Common myeloid progenitor, CD34-positive (primary cell): ENCODE measurements at regions not wholly inside any gene's neighbourhood (a gene's known extent, or its start where the extent isn't known, plus 50 kb on each side); places are given as distances from the start of the nearest gene placed in this dataset.
"Not testable (repeated sequence)": the region's sequence is repeated elsewhere in the genome, so short reads cannot be mapped to it uniquely, and the experiment has no call there.

Source experiments
- CTCF ChIA-PET: fragments of 350-600 bp; sonication (Branson Sonifier 250); formaldehyde crosslinking; loops from one replicate; lab custom pipeline; 2021; ENCODE audit warnings: antibody characterized with exemption; lab: Charles Lee
- POLR2A ChIA-PET: fragments of 350-600 bp; sonication (Branson Sonifier 250); formaldehyde crosslinking; loops from one replicate; lab custom pipeline; 2021; ENCODE audit warnings: antibody characterized with exemption; lab: Charles Lee
- DNase-seq, 3 donors: peaks; one replicate each; pipeline versions ENCODE4 v3.0.0 to v3.0.0-alpha.2; 2013
- H3K27ac ChIP-seq, 2 experiments: 1 replicate in 1 of 2; 2 replicates in 1 of 2; pipeline ENCODE4 v1.7.0; 2013; ENCODE audit warnings: inconsistent platforms in 2 of 2, low read length in 2 of 2, mild to moderate bottlenecking in 2 of 2, low read depth in 1 of 2, moderate library complexity in 1 of 2; ENCODE audit not compliant: severe bottlenecking in 2 of 2, insufficient read depth in 1 of 2, poor library complexity in 1 of 2
- H3K27me3 ChIP-seq, 5 experiments: replicated peaks in 2 of 5; 1 replicate in 3 of 5; 2 replicates in 2 of 5; pipeline versions ENCODE4 v1.6.1 to v1.7.0; 2013; ENCODE audit warnings: low read length in 4 of 5, mild to moderate bottlenecking in 2 of 5, moderate library complexity in 2 of 5, inconsistent platforms in 1 of 5; ENCODE audit not compliant: insufficient read depth in 5 of 5, control insufficient read depth in 4 of 5
- H3K36me3 ChIP-seq, 4 experiments: 1 replicate in 2 of 4; 2 replicates in 2 of 4; pipeline versions ENCODE4 v1.6.1 to v1.7.0; 2013; ENCODE audit warnings: low read length in 3 of 4, control low read depth in 1 of 4, mild to moderate bottlenecking in 1 of 4; ENCODE audit not compliant: control insufficient read depth in 4 of 4, insufficient read depth in 4 of 4
- H3K4me1 ChIP-seq, 4 experiments: 1 replicate in 3 of 4; 2 replicates in 1 of 4; pipeline versions ENCODE4 v1.6.1 to v1.7.1; 2013; ENCODE audit warnings: low read length in 3 of 4, mild to moderate bottlenecking in 3 of 4, control low read depth in 1 of 4, inconsistent platforms in 1 of 4, moderate library complexity in 1 of 4; ENCODE audit not compliant: control insufficient read depth in 4 of 4, insufficient read depth in 4 of 4; ENCODE audit errors: control extremely low read depth in 1 of 4
- H3K4me3 ChIP-seq, 7 experiments: 1 replicate in 4 of 7; 2 replicates in 3 of 7; pipeline versions ENCODE4 v1.5.1 to v1.7.0; 2013; ENCODE audit warnings: mild to moderate bottlenecking in 7 of 7, low read length in 6 of 7, moderate library complexity in 6 of 7, inconsistent platforms in 2 of 7, low read depth in 2 of 7, control low read depth in 1 of 7; ENCODE audit not compliant: insufficient read depth in 4 of 7, control insufficient read depth in 1 of 7; ENCODE audit errors: extremely low read depth in 1 of 7
- H3K9me3 ChIP-seq, 5 experiments: 1 replicate in 4 of 5; 2 replicates in 1 of 5; pipeline versions ENCODE4 v1.6.1 to v1.7.1; 2013; ENCODE audit warnings: low read length in 4 of 5, mild to moderate bottlenecking in 2 of 5, inconsistent platforms in 1 of 5, low read depth in 1 of 5, moderate library complexity in 1 of 5; ENCODE audit not compliant: control insufficient read depth in 4 of 5, insufficient read depth in 2 of 5; ENCODE audit errors: control extremely low read depth in 1 of 5
- WGBS: methylation state at CpG from one replicate; pipeline ENCODE4 v1.1.5; 2013; ENCODE audit not compliant: insufficient coverage; 5-methylcytosine and 5-hydroxymethylcytosine counted together

GRCh38 chr10:42193588-42193987 is 444.8 kb downstream of the ZNF33B start:
- CTCF ChIA-PET: not testable (repeated sequence)

GRCh38 chr10:42192450-42192849 is 445.9 kb downstream of the ZNF33B start:
- POLR2A ChIA-PET, H3K27ac ChIP-seq, H3K4me3 ChIP-seq, H3K9me3 ChIP-seq, H3K36me3 ChIP-seq, H3K4me1 ChIP-seq, H3K27me3 ChIP-seq, CTCF ChIA-PET: not testable (repeated sequence)
- peak; percentile 12 to 45 (median 24) for DNase-seq
- no CpG with 5 or more reads among the region's 4 CpGs for WGBS

More at GRCh38 chr10:42193588-42193987, 444.8 kb downstream of the ZNF33B start:
- WGBS: 65% methylated on average over 2 of the region's 3 CpGs
- DNase-seq, POLR2A ChIA-PET, H3K27me3 ChIP-seq, H3K36me3 ChIP-seq, H3K9me3 ChIP-seq, H3K27ac ChIP-seq, H3K4me1 ChIP-seq, H3K4me3 ChIP-seq: not testable (repeated sequence)

- H3K36me3 ChIP-seq, H3K27me3 ChIP-seq, POLR2A ChIA-PET, H3K27ac ChIP-seq, DNase-seq, CTCF ChIA-PET, H3K4me1 ChIP-seq, H3K9me3 ChIP-seq, H3K4me3 ChIP-seq: not testable (repeated sequence)
- 84% methylated on average over 3 of the region's 6 CpGs for WGBS
Observed at GRCh38 chr10:42187501-42188195, 450.7 kb downstream of the ZNF33B start.

GRCh38 chr10:42177793-42178689 is 460.3 kb downstream of the ZNF33B start:
- H3K36me3 ChIP-seq, H3K27ac ChIP-seq, H3K4me1 ChIP-seq, POLR2A ChIA-PET, H3K9me3 ChIP-seq: not testable (repeated sequence)
- 46% methylated on average over 4 of the region's 30 CpGs for WGBS
- CTCF ChIA-PET: interaction anchor here (0.6 kb wide), 1 partner anchor 1278 kb away, joined by 3 read pairs; no protein-coding TSS in a partner anchor
- Histone ChIP-seq H3K27me3 (peaks cover 0 to 35% (median 2%) of the 10 kb centered on the region in 5 experiments), H3K4me3 (peak overlapping the region in 1 of 7 experiments; percentile 15)
- peak; percentile 41 to 72 (median 58) for DNase-seq

GRCh38 chr10:42177077-42177792 is 461.1 kb downstream of the ZNF33B start:
- ChIA-PET CTCF (no interaction called here), POLR2A (no interaction called here)
- Histone ChIP-seq H3K9me3 (no peaks in the 10 kb centered on the region), H3K4me3 (no peak overlapping the region), H3K27me3 (peaks cover 0 to 34% (median 2%) of the 10 kb centered on the region in 5 experiments), H3K4me1 (no peaks in the 10 kb centered on the region), H3K36me3 (no peaks in the 10 kb centered on the region), H3K27ac (no peak overlapping the region)
- DNase-seq: peak; percentile 10 to 65 (median 35)
- 12% methylated on average over 40 of the region's 93 CpGs for WGBS

GRCh38 chr10:42150428-42151061 is 487.8 kb downstream of the ZNF33B start:
- H3K36me3 ChIP-seq: no peaks in the 10 kb centered on the region
- H3K4me1 ChIP-seq: no peaks in the 10 kb centered on the region
- H3K27ac ChIP-seq: no peak overlapping the region
- peaks cover 0 to 8% (median 0%) of the 10 kb centered on the region in 5 experiments for H3K27me3 ChIP-seq
- CTCF ChIA-PET: no interaction called here
- no peak for DNase-seq
- POLR2A ChIA-PET: no interaction called here
- H3K4me3 ChIP-seq: no peak overlapping the region
- H3K9me3 ChIP-seq: peaks cover 0 to 20% (median 14%) of the 10 kb centered on the region in 5 experiments
- 67% methylated on average over 51 of the region's 59 CpGs for WGBS
